ENCODE measurements at regions not wholly inside any gene's neighbourhood (a gene's known extent, or its start where the extent isn't known, plus 50 kb on each side); places are given as distances from the start of the nearest gene placed in this dataset.
"Not testable (repeated sequence)": the region's sequence is repeated elsewhere in the genome, so short reads cannot be mapped to it uniquely, and the experiment has no call there.

DNA sequence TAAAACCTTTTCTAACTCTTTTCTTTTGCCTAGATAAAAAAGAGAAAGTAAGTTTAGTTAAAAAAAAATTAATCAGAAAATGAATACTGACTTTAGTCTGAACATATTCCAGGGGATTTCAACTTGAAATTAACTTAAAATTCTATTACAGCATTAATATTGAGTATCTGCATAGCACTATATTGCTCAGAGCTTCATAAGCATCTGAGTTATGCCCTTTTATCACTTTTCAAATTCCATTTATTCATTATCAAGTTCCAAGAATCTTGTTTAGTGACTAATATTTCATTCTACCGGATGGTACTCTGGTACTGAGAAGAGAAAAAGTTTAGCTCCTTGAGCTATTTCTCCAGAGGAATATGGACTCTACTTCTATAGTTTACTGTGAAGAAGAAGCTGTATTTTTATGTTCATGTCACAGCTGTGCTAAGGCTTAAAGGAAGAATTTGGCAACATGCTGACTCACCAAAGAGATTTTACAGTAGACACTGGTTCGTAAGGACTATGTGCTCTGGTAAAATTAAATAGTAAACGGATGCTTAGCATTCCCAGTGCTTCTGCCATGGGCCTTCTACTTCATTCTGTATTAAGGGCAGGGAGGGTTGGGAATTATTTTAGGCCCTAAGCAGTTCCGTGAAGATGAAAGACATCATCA, 285.2 kb upstream of the SEMA6A start:
- H3K4me1 ChIP-seq (ENCODE audit: control insufficient read depth in 2 of 2, insufficient read depth in 2 of 2, low read length in 1 of 2) = no peaks in the 10 kb centered on the region
- H3K36me3 ChIP-seq (ENCODE audit: control insufficient read depth in 2 of 2, insufficient read depth in 2 of 2, low read length in 1 of 2) = no peaks in the 10 kb centered on the region
- H3K4me3 ChIP-seq (ENCODE audit: low read depth in 1 of 2, low read length in 2 of 2) = no peak overlapping the region
- H3K9me3 ChIP-seq (ENCODE audit: control insufficient read depth in 2 of 2, insufficient read depth in 1 of 2, low read depth in 1 of 2, low read length in 1 of 2) = no peaks in the 10 kb centered on the region
- 74 to 76% methylated on average over 4 of the region's 4 CpGs for WGBS, 2 donors
- H3K27ac ChIP-seq (ENCODE audit: low read depth in 2 of 2, low read length in 1 of 2) = no peak overlapping the region
- no peaks in the 10 kb centered on the region for H3K27me3 ChIP-seq (ENCODE audit: control insufficient read depth in 1 of 2, insufficient read depth in 2 of 2, low read length in 2 of 2)

DNA sequence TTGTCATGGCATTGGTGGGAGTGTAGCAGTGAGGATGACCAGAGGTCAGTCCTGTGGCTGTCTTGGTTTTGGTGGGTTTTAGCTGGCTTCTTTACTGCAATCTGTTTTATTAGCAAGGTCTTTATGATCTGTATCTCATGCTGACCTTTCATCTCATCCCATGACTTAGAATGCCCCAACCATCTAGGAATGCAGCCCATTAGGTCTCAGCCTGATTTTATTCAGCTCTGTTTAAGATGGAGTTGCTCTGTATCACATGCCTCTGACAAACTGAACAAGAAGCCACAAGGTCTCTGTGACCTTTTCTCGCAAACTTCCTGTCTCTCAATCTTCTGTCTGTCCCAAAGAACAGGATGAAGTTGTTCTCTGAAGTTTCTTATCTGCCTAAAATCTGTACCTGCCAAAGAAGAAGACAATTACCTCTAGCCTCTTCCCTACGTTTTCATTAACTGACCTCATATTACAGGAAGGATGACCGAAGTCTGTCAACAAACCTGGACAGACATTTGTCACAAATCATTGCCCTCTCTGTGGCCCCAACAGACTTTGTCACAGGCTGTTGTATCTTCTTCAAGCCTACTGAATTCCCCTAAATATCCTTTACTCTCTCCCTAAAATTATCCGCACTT, 284.2 kb upstream of the SEMA6A start:
- Histone ChIP-seq H3K27ac (ENCODE audit: low read depth in 2 of 2, low read length in 1 of 2) (no peak overlapping the region), H3K4me3 (ENCODE audit: low read depth in 1 of 2, low read length in 2 of 2) (no peak overlapping the region), H3K27me3 (ENCODE audit: control insufficient read depth in 1 of 2, insufficient read depth in 2 of 2, low read length in 2 of 2) (no peaks in the 10 kb centered on the region), H3K9me3 (ENCODE audit: control insufficient read depth in 2 of 2, insufficient read depth in 1 of 2, low read depth in 1 of 2, low read length in 1 of 2) (no peaks in the 10 kb centered on the region), H3K4me1 (ENCODE audit: control insufficient read depth in 2 of 2, insufficient read depth in 2 of 2, low read length in 1 of 2) (no peaks in the 10 kb centered on the region), H3K36me3 (ENCODE audit: control insufficient read depth in 2 of 2, insufficient read depth in 2 of 2, low read length in 1 of 2) (no peaks in the 10 kb centered on the region)
- WGBS, 2 donors = 84 to 85% methylated on average over 4 of the region's 4 CpGs

DNA sequence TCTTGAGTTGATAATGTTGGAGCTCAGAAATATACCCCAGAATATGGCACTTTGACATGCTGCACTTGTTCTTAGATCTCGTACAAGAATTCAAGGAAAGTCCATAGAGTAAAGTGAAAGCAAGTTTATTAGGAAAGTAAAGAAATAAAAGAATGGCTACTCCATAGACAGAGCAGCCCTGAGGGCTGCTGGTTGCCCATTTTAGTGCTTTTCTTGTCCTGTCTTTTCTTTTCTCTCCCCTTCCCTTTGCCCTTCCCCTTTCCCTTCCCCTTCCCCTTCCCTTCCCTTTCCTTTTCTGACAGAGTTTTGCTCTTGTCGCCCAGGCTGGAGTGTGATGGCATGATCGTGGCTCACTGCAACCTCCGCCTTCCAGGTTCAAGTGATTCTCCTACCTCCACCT, 283.4 kb upstream of the SEMA6A start:
- not testable (repeated sequence) for H3K27me3 ChIP-seq (ENCODE audit: control insufficient read depth in 1 of 2, insufficient read depth in 2 of 2, low read length in 2 of 2); H3K27ac ChIP-seq (ENCODE audit: low read depth in 2 of 2, low read length in 1 of 2); H3K9me3 ChIP-seq (ENCODE audit: control insufficient read depth in 2 of 2, insufficient read depth in 1 of 2, low read depth in 1 of 2, low read length in 1 of 2); H3K4me3 ChIP-seq (ENCODE audit: low read depth in 1 of 2, low read length in 2 of 2); H3K4me1 ChIP-seq (ENCODE audit: control insufficient read depth in 2 of 2, insufficient read depth in 2 of 2, low read length in 1 of 2); H3K36me3 ChIP-seq (ENCODE audit: control insufficient read depth in 2 of 2, insufficient read depth in 2 of 2, low read length in 1 of 2)
- 89 to 95% methylated on average over 4 of the region's 4 CpGs for WGBS, 2 donors

DNA sequence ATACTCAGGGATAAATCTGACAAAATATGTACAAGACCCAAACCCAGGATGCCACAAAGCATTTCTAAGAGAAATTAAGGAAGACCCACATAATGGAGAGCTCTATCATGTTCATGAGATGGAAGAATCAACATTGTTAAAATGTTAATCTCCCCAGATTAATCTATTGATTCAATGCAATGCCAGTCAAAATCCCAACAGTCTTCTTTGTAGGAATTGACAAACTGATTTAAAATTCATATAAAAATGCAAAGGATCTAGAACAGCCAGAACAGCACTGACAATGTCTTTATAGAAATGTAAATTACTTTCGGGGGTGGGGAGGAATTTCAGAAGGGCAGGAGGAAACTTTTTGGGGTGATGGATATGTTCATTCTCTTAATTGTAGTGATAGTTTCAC, 281.6 kb upstream of the SEMA6A start:
- H3K27me3 ChIP-seq (ENCODE audit: control insufficient read depth in 1 of 2, insufficient read depth in 2 of 2, low read length in 2 of 2) = no peaks in the 10 kb centered on the region
- no peaks in the 10 kb centered on the region for H3K9me3 ChIP-seq (ENCODE audit: control insufficient read depth in 2 of 2, insufficient read depth in 1 of 2, low read depth in 1 of 2, low read length in 1 of 2)
- H3K4me1 ChIP-seq (ENCODE audit: control insufficient read depth in 2 of 2, insufficient read depth in 2 of 2, low read length in 1 of 2) = no peaks in the 10 kb centered on the region
- H3K4me3 ChIP-seq (ENCODE audit: low read depth in 1 of 2, low read length in 2 of 2) = no peak overlapping the region
- no peaks in the 10 kb centered on the region for H3K36me3 ChIP-seq (ENCODE audit: control insufficient read depth in 2 of 2, insufficient read depth in 2 of 2, low read length in 1 of 2)
- WGBS, 2 donors = 92 to 96% methylated on average over 1 of the region's 1 CpG
- H3K27ac ChIP-seq (ENCODE audit: low read depth in 2 of 2, low read length in 1 of 2) = no peak overlapping the region

DNA sequence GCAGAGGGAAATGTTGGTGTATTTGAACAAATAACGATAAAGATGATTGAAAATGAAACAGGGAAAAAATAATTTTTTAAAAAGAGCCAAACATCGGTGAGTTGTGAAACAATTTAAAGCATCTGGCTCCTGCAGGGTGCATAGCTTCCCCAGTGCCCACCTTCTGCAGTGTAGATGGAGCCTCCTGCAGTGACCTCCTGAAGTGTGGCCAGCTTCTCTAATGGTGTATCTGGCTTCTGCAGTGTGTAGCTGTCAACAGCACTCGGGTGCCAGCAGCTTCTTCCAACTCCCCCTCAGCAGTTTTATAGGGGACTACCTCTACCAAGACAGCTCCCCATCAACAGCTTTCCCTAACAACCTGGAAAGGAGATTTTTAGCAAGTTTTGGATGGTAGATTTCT, 279.4 kb upstream of the SEMA6A start:
- 82 to 84% methylated on average over 3 of the region's 3 CpGs for WGBS, 2 donors
- Histone ChIP-seq H3K4me1 (ENCODE audit: control insufficient read depth in 2 of 2, insufficient read depth in 2 of 2, low read length in 1 of 2) (no peaks in the 10 kb centered on the region), H3K9me3 (ENCODE audit: control insufficient read depth in 2 of 2, insufficient read depth in 1 of 2, low read depth in 1 of 2, low read length in 1 of 2) (no peaks in the 10 kb centered on the region), H3K36me3 (ENCODE audit: control insufficient read depth in 2 of 2, insufficient read depth in 2 of 2, low read length in 1 of 2) (no peaks in the 10 kb centered on the region), H3K4me3 (ENCODE audit: low read depth in 1 of 2, low read length in 2 of 2) (no peak overlapping the region), H3K27ac (ENCODE audit: low read depth in 2 of 2, low read length in 1 of 2) (no peak overlapping the region), H3K27me3 (ENCODE audit: control insufficient read depth in 1 of 2, insufficient read depth in 2 of 2, low read length in 2 of 2) (no peaks in the 10 kb centered on the region)

DNA sequence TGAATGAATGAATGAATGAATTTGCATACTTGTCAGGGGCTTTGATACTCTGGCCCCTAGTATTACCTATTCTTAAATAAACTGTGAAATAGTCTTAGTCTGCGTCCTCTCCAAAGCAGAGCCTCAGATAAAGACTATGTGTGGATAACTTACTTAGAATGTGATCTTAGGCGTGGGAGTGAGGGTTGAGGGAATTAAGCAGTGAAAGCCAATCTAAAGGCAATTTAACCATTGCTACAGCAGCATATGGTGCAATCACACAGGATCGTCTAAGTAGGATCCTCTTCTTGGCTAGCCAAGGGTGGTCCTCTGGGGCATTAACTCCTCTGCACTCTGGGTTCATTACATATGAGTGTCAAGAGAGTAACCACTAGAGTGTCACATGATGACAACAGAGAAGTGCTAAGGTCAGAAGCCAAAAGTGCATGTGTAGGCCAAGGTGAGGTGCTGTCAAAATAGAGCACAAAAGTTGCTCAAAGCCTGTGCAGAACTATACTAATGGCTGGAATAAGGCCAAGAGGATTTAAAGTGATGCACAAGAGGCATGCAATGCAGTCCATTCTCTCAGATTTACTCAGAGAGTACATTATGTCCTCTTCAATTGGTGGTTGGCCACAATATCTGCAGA, 274.4 kb upstream of the SEMA6A start:
- H3K4me1 ChIP-seq (ENCODE audit: control insufficient read depth in 2 of 2, insufficient read depth in 2 of 2, low read length in 1 of 2) = no peaks in the 10 kb centered on the region
- peaks cover 0 to 2% of the 10 kb centered on the region in 2 donors for H3K9me3 ChIP-seq (ENCODE audit: control insufficient read depth in 2 of 2, insufficient read depth in 1 of 2, low read depth in 1 of 2, low read length in 1 of 2)
- H3K27ac ChIP-seq (ENCODE audit: low read depth in 2 of 2, low read length in 1 of 2) = no peak overlapping the region
- H3K36me3 ChIP-seq (ENCODE audit: control insufficient read depth in 2 of 2, insufficient read depth in 2 of 2, low read length in 1 of 2) = no peaks in the 10 kb centered on the region
- WGBS, 2 donors = 75 to 88% methylated on average over 3 of the region's 3 CpGs
- H3K27me3 ChIP-seq (ENCODE audit: control insufficient read depth in 1 of 2, insufficient read depth in 2 of 2, low read length in 2 of 2) = no peaks in the 10 kb centered on the region
- no peak overlapping the region for H3K4me3 ChIP-seq (ENCODE audit: low read depth in 1 of 2, low read length in 2 of 2)

DNA sequence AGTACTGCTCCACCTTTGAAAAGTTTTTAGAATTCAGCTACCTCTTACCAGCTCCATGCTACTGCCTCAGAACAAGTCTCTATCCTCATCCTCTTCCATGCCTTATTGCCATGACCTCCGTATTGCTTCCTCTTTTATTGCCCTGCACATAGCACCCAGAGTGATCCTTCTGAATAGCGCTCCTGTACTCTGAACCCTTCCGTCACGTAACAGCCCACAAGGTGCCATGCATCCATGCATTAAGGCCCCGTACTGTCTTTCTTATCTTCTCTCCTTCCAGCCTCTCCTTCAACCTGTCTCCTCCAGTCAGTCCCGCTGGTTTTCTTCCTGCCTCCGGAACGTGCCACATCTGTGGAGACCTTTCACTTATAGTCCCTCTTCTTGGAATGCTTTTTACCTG, 273.3 kb upstream of the SEMA6A start:
- WGBS, 2 donors = 86 to 95% methylated on average over 8 of the region's 8 CpGs
- Histone ChIP-seq H3K27me3 (ENCODE audit: control insufficient read depth in 1 of 2, insufficient read depth in 2 of 2, low read length in 2 of 2) (no peaks in the 10 kb centered on the region), H3K36me3 (ENCODE audit: control insufficient read depth in 2 of 2, insufficient read depth in 2 of 2, low read length in 1 of 2) (no peaks in the 10 kb centered on the region), H3K9me3 (ENCODE audit: control insufficient read depth in 2 of 2, insufficient read depth in 1 of 2, low read depth in 1 of 2, low read length in 1 of 2) (peaks cover 0 to 2% of the 10 kb centered on the region in 2 donors), H3K4me3 (ENCODE audit: low read depth in 1 of 2, low read length in 2 of 2) (no peak overlapping the region), H3K27ac (ENCODE audit: low read depth in 2 of 2, low read length in 1 of 2) (no peak overlapping the region), H3K4me1 (ENCODE audit: control insufficient read depth in 2 of 2, insufficient read depth in 2 of 2, low read length in 1 of 2) (no peaks in the 10 kb centered on the region)

DNA sequence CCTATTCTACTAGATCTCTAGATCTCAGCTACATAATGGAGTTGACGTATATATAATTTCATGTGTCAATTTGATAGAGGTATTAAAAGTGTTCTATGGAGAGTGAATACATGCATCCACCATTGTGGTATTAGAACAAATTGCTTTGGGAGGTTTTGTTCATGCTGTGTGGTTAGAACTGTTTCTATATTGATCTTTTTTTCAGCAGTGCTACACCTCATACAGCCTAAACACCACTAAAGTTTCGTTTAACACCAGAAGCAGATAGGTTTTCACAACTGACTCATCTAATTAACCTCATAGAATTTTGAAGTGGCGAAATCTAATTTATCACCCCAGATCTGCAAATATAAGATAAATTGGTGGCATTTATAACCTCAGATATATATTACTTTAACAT, 269.4 kb upstream of the SEMA6A start:
- H3K4me3 ChIP-seq (ENCODE audit: low read depth in 1 of 2, low read length in 2 of 2) = no peak overlapping the region
- WGBS, 2 donors = 85 to 89% methylated on average over 3 of the region's 3 CpGs
- no peak overlapping the region for H3K27ac ChIP-seq (ENCODE audit: low read depth in 2 of 2, low read length in 1 of 2)
- H3K36me3 ChIP-seq (ENCODE audit: control insufficient read depth in 2 of 2, insufficient read depth in 2 of 2, low read length in 1 of 2) = no peaks in the 10 kb centered on the region
- H3K27me3 ChIP-seq (ENCODE audit: control insufficient read depth in 1 of 2, insufficient read depth in 2 of 2, low read length in 2 of 2) = no peaks in the 10 kb centered on the region
- H3K4me1 ChIP-seq (ENCODE audit: control insufficient read depth in 2 of 2, insufficient read depth in 2 of 2, low read length in 1 of 2) = no peaks in the 10 kb centered on the region
- H3K9me3 ChIP-seq (ENCODE audit: control insufficient read depth in 2 of 2, insufficient read depth in 1 of 2, low read depth in 1 of 2, low read length in 1 of 2) = peaks cover 0 to 2% of the 10 kb centered on the region in 2 donors

DNA sequence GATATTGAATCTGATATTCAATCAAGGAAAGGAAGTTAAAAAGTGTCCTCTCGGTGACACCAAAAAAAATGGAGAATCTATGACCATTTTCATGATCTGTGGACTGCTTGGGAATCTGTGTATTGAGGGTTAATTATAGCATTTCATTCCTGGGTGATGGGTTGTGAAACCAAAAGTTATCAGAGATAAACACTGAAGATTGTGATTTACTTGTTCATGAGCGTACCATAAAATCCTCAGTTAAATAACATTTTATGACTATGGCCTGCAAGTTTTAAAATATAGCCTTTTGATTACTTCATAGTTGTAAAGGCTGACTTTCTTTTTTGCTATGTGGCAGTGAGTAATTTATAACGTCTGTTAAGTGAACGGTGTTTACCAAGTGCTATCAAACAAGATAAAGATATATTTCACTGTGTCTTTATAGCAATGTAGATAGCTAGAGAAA, 267.9 kb upstream of the SEMA6A start:
- Histone ChIP-seq H3K36me3 (ENCODE audit: control insufficient read depth in 2 of 2, insufficient read depth in 2 of 2, low read length in 1 of 2) (no peaks in the 10 kb centered on the region), H3K27me3 (ENCODE audit: control insufficient read depth in 1 of 2, insufficient read depth in 2 of 2, low read length in 2 of 2) (no peaks in the 10 kb centered on the region)
- 53 to 64% methylated on average over 4 of the region's 4 CpGs for WGBS, 2 donors

DNA sequence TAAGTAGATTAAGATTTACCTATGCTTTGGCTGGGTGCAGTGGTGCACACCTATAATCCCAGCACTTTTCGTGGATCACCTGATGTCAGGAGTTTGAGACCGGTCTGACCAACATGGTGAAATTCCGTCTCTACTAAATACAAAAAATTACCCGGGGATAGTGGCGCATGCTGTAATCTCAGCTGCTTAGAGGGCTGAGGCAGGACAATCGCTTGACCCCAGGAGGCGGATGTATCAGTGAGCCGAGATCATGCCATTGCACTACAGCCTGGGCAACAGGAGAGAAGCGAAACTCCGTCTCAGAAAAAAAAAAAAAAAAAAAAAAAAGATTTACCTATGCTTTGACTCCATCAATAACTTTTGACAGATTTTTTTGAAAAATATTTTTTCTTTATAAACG, 267.1 kb upstream of the SEMA6A start:
- no peak overlapping the region for H3K27ac ChIP-seq (ENCODE audit: low read depth in 2 of 2, low read length in 1 of 2)
- no peaks in the 10 kb centered on the region for H3K36me3 ChIP-seq (ENCODE audit: control insufficient read depth in 2 of 2, insufficient read depth in 2 of 2, low read length in 1 of 2)
- no peaks in the 10 kb centered on the region for H3K9me3 ChIP-seq (ENCODE audit: control insufficient read depth in 2 of 2, insufficient read depth in 1 of 2, low read depth in 1 of 2, low read length in 1 of 2)
- H3K4me1 ChIP-seq (ENCODE audit: control insufficient read depth in 2 of 2, insufficient read depth in 2 of 2, low read length in 1 of 2) = no peaks in the 10 kb centered on the region
- 90 to 98% methylated on average over 11 of the region's 11 CpGs for WGBS, 2 donors
- no peaks in the 10 kb centered on the region for H3K27me3 ChIP-seq (ENCODE audit: control insufficient read depth in 1 of 2, insufficient read depth in 2 of 2, low read length in 2 of 2)
- H3K4me3 ChIP-seq (ENCODE audit: low read depth in 1 of 2, low read length in 2 of 2) = no peak overlapping the region

More for the DNA sequence above, 267.9 kb upstream of the SEMA6A start:
- Histone ChIP-seq H3K9me3 (ENCODE audit: control insufficient read depth in 2 of 2, insufficient read depth in 1 of 2, low read depth in 1 of 2, low read length in 1 of 2) (no peaks in the 10 kb centered on the region), H3K27ac (ENCODE audit: low read depth in 2 of 2, low read length in 1 of 2) (no peak overlapping the region), H3K4me3 (ENCODE audit: low read depth in 1 of 2, low read length in 2 of 2) (no peak overlapping the region), H3K4me1 (ENCODE audit: control insufficient read depth in 2 of 2, insufficient read depth in 2 of 2, low read length in 1 of 2) (no peaks in the 10 kb centered on the region)
